Lower lobe of right lung (tissue), 2 donors: ENCODE measurements at regions not wholly inside any gene's neighbourhood (a gene's known extent, or its start where the extent isn't known, plus 50 kb on each side); places are given as distances from the start of the nearest gene placed in this dataset.

Experiments used
- ATAC-seq, 2 donors: fragments of 200-7000 bp; cut with Tn5 transposase; one replicate each; pipeline ENCODE4 v1.9.1; 2020 to 2022; ENCODE audit warnings: mild to moderate bottlenecking in 2 of 2, moderate library complexity in 2 of 2
- DNase-seq: peaks from one replicate; pipeline ENCODE4 v3.0.0-alpha.2; 2020
- H3K27ac ChIP-seq: fragments of 200-600 bp; one replicate; pipeline ENCODE4 v1.8.0; 2022
- H3K27me3 ChIP-seq: fragments of 200-600 bp; one replicate; pipeline ENCODE4 v1.8.0; 2022; ENCODE audit warnings: low read depth
- H3K36me3 ChIP-seq: fragments of 200-600 bp; one replicate; pipeline ENCODE4 v1.8.0; 2022; ENCODE audit warnings: mild to moderate bottlenecking
- H3K4me1 ChIP-seq: fragments of 200-600 bp; one replicate; pipeline ENCODE4 v1.8.0; 2022
- H3K4me3 ChIP-seq: fragments of 200-600 bp; one replicate; pipeline ENCODE4 v1.8.0; 2022; ENCODE audit warnings: mild to moderate bottlenecking
- H3K9me3 ChIP-seq: fragments of 200-600 bp; one replicate; pipeline ENCODE4 v1.8.0; 2022
- intact Hi-C: fragments of 100-400 bp; cut with DNase I; formaldehyde crosslinking; loops from one replicate; pipeline ENCODE4 v1.11.0; 2022
- TF ChIP-seq, protein P1 (sequence below): fragments of 200-600 bp; IDR thresholded peaks from one replicate; pipeline ENCODE4 v1.8.0; 2022; ENCODE audit warnings: antibody characterized with exemption, mild to moderate bottlenecking
- donor health status: DM: no; HTN: yes; CAD: no; lungs with severe emphysema.

DNA sequence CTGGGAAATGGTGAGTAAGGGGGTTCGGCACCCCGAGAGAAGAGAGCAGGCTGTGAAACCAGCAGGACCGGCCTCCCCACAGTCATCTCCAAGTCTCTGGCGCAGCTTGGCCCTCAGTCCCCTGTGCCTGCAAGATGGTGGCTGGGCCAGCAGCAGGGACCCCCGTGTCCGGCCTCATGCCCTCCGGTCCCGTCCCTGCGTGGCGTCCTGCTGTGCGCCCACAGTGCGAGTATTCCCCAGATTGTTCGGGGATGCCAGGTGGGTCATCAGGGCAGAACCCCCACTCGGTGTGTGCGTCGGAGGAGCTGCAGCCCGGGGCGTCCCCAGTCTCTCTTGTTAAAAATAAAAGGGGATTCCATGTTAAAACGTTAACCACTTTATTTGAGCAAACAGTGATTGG is 216.9 kb upstream of the ALG10B start:
- Histone ChIP-seq H3K4me1 (no peaks in the 10 kb centered on the region), H3K27me3 (no peaks in the 10 kb centered on the region), H3K36me3 (no peaks in the 10 kb centered on the region), H3K4me3 (no peak overlapping the region), H3K9me3 (no peaks in the 10 kb centered on the region), H3K27ac (no peak overlapping the region)
- ATAC-seq (no peak), DNase-seq (no peak)
- TF ChIP-seq, protein P1, sequence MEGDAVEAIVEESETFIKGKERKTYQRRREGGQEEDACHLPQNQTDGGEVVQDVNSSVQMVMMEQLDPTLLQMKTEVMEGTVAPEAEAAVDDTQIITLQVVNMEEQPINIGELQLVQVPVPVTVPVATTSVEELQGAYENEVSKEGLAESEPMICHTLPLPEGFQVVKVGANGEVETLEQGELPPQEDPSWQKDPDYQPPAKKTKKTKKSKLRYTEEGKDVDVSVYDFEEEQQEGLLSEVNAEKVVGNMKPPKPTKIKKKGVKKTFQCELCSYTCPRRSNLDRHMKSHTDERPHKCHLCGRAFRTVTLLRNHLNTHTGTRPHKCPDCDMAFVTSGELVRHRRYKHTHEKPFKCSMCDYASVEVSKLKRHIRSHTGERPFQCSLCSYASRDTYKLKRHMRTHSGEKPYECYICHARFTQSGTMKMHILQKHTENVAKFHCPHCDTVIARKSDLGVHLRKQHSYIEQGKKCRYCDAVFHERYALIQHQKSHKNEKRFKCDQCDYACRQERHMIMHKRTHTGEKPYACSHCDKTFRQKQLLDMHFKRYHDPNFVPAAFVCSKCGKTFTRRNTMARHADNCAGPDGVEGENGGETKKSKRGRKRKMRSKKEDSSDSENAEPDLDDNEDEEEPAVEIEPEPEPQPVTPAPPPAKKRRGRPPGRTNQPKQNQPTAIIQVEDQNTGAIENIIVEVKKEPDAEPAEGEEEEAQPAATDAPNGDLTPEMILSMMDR = no peak
- intact Hi-C loops = no loop called here

DNA sequence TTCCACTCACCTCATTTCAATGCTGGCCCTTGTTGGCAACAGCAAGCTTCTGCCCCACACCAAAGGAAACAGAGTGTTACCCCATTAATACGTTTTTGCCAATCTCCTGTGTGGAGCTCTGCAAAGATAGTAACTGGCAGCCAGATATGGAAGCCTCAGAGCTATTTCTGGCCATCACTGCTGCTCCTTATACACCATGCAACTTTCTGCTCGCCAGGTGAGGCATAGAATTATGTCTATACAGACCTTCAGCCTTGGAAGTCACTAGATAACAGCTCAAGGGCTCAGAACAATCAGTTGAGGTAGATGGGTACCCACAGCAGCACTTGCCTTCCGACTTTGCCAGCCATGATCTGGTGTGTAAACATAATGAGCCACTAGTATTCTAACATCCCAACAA is 214.8 kb upstream of the ALG10B start:
- Histone ChIP-seq H3K4me3 (no peak overlapping the region), H3K27me3 (no peaks in the 10 kb centered on the region), H3K4me1 (no peaks in the 10 kb centered on the region), H3K27ac (no peak overlapping the region), H3K36me3 (no peaks in the 10 kb centered on the region), H3K9me3 (no peaks in the 10 kb centered on the region)
- TF ChIP-seq, protein P1 = no peak
- intact Hi-C loops = no loop called here
- no peak for DNase-seq
- no peak for ATAC-seq

DNA sequence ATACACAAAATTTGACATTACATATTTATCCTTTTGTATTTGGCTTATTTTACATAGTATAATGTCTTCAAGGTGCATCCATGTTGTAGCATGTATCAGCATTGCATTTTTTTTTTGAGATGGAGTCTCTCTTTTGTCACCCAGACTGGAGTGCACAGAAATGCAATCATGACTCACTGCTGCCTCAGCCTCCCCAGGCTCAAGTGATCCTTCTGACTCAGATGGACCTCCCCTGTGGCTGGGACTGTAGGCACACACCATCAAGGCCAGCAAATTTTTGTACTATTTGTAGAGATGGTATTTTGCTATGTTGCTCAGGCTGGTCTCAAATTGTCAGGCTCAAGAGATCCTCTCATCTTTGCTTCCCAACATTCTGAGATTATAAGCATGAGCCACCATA is 214.4 kb upstream of the ALG10B start:
- ATAC-seq (no peak), DNase-seq (no peak)
- no peaks in the 10 kb centered on the region for H3K4me1 ChIP-seq
- no peak overlapping the region for H3K27ac ChIP-seq
- no peaks in the 10 kb centered on the region for H3K36me3 ChIP-seq
- H3K27me3 ChIP-seq = no peaks in the 10 kb centered on the region
- intact Hi-C loops = no loop called here
- H3K9me3 ChIP-seq = no peaks in the 10 kb centered on the region
- TF ChIP-seq, protein P1 = no peak
- H3K4me3 ChIP-seq = no peak overlapping the region

DNA sequence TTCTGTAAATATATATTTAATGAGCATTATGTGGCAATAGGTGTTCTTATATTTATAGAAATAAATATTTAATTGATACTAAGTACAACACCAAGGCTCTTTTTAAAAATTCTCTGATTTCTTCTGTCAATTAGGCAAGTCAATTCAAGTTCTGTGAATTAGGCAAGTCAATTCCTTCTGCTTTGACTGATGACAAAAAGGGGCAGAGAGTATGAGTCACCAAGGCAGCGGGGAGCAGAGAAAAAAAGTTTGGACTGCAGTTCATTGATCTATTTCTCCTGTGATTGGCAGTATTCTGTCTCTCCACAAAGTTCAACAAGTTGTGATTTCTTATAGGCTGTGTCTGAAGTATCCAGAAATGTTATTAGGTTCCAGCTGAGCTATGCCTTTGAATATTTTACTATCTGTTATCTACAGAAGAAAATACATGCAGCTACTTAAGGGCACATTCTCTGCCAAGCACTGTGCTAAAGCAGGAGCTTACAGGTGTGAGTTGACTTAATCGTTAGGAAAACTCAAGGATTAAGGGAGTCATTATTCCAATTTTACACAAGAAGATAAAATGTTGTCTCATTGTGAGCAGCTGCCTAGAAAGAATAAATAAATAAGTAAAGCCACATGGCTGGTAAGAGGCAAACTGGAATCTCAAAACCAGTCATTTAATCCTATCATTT is 206.4 kb upstream of the ALG10B start:
- H3K4me3 ChIP-seq = no peak overlapping the region
- H3K4me1 ChIP-seq = no peaks in the 10 kb centered on the region
- H3K36me3 ChIP-seq = no peaks in the 10 kb centered on the region
- DNase-seq (no peak), ATAC-seq (no peak)
- H3K27ac ChIP-seq = no peak overlapping the region
- no peaks in the 10 kb centered on the region for H3K9me3 ChIP-seq
- H3K27me3 ChIP-seq = no peaks in the 10 kb centered on the region
- intact Hi-C loops = no loop called here
- TF ChIP-seq, protein P1 = no peak

DNA sequence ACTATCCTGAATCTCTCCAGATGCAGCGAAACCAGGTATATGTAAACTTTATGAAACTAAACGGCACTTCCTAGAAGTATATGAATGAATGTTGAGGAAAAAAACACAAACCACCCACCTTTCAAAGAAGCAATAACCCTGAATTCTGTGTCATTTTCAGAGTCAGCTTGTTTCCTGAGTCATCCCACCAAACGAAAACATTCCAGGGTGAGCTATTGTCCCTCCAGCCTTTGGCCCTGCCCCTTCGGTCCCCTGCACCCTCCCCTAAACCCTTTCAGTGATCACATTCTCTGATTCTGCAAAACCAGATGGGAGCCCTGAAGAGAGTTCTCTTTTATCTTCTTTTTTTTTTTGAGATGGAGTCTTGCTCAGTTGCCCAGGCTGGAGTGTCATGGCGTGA is 202.6 kb upstream of the ALG10B start:
- no peaks in the 10 kb centered on the region for H3K27me3 ChIP-seq
- intact Hi-C loops = no loop called here
- H3K9me3 ChIP-seq = no peaks in the 10 kb centered on the region
- no peak overlapping the region for H3K4me3 ChIP-seq
- DNase-seq (no peak), ATAC-seq (no peak)
- no peaks in the 10 kb centered on the region for H3K36me3 ChIP-seq
- no peaks in the 10 kb centered on the region for H3K4me1 ChIP-seq
- H3K27ac ChIP-seq = no peak overlapping the region
- TF ChIP-seq, protein P1 = no peak
